Endodermal cell (in vitro differentiated cells): ENCODE measurements at regions not wholly inside any gene's neighbourhood (a gene's known extent, or its start where the extent isn't known, plus 50 kb on each side); places are given as distances from the start of the nearest gene placed in this dataset.

Source experiments
- DNase-seq: peaks from one replicate; pipeline ENCODE4 v3.0.0-alpha.2; 2017
- H3K27ac ChIP-seq: 2 replicates; pipeline ENCODE4 v1.5.1; 2013; ENCODE audit warnings: mild to moderate bottlenecking, low read depth, low read length, moderate library complexity
- H3K27me3 ChIP-seq: 2 replicates; pipeline ENCODE4 v1.6.1; 2013; ENCODE audit warnings: mild to moderate bottlenecking, low read length, moderate library complexity; ENCODE audit not compliant: insufficient read depth, control insufficient read depth, poor library complexity, severe bottlenecking
- H3K36me3 ChIP-seq: 2 replicates; pipeline ENCODE4 v1.7.0; 2013; ENCODE audit warnings: mild to moderate bottlenecking, low read length, moderate library complexity; ENCODE audit not compliant: control insufficient read depth, insufficient read depth
- H3K4me1 ChIP-seq: one replicate; pipeline ENCODE4 v1.7.0; 2013; ENCODE audit warnings: low read length; ENCODE audit not compliant: control insufficient read depth, insufficient read depth
- H3K4me3 ChIP-seq: 2 replicates; pipeline ENCODE4 v1.5.1; 2013; ENCODE audit warnings: mild to moderate bottlenecking, low read length, moderate library complexity
- H3K9ac ChIP-seq: 2 replicates; pipeline ENCODE4 v1.6.1; 2013; ENCODE audit warnings: mild to moderate bottlenecking, low read length, moderate library complexity; ENCODE audit not compliant: poor library complexity, severe bottlenecking; ENCODE audit errors: extremely low read depth
- H3K9me3 ChIP-seq: 2 replicates; pipeline ENCODE4 v1.6.1; 2013; ENCODE audit warnings: mild to moderate bottlenecking, low read length, moderate library complexity; ENCODE audit not compliant: control insufficient read depth
- H3K27ac Mint-ChIP-seq: 2 replicates; pipeline ENCODE4 v1.8.0; 2020; ENCODE audit warnings: mixed read lengths
- H3K27me3 Mint-ChIP-seq: 2 replicates; pipeline ENCODE4 v1.8.0; 2021; ENCODE audit warnings: mild to moderate bottlenecking, mixed read lengths; ENCODE audit not compliant: insufficient read depth
- H3K36me3 Mint-ChIP-seq: 2 replicates; pipeline ENCODE4 v1.8.0; 2020; ENCODE audit warnings: low read depth, mixed read lengths
- H3K4me1 Mint-ChIP-seq: 2 replicates; pipeline ENCODE4 v1.8.0; 2020; ENCODE audit warnings: mixed read lengths
- H3K4me3 Mint-ChIP-seq: 2 replicates; pipeline ENCODE4 v1.8.0; 2020; ENCODE audit warnings: mild to moderate bottlenecking, moderate library complexity, mixed read lengths
- H3K9me3 Mint-ChIP-seq: 2 replicates; pipeline ENCODE4 v1.8.0; 2020; ENCODE audit warnings: mild to moderate bottlenecking, mixed read lengths
- WGBS, 2 experiments: methylation state at CpG; one replicate each; pipeline versions ENCODE4 v1.1.5 to v1.1.7; 2013; ENCODE audit warnings: missing lambda C conversion rate in 2 of 2, mixed read lengths in 1 of 2; ENCODE audit not compliant: insufficient coverage in 1 of 2, insufficient read length in 1 of 2; 5-methylcytosine and 5-hydroxymethylcytosine counted together
- TF ChIP-seq, protein P1 (sequence below): fragments of 200-600 bp; sonication (generic); conservative IDR thresholded peaks from 2 replicates; pipeline ENCODE4 v1.5.0; 2021; ENCODE audit warnings: antibody characterized with exemption, mild to moderate bottlenecking

DNA sequence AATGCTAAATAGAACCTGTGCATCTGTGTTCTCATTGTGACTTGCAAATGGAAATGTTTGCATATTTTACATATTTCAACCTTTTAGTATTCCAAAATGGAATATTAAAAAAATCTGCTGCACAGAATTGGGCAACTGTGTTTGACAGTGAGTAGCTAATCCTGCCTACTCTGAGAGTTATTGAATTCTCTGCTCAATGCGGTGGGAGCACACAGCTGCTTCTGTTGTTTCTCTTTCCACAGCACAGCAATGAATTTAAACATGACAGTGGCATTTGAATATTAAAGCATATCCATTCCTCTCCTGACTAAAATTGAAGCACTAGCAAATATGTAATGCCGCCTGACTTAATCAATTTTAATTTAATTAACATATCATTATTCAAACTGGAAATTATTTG is 366.6 kb downstream of the GASK1B start:
- H3K4me3 Mint-ChIP-seq, result no peak overlapping the region
- TF ChIP-seq, protein P1, sequence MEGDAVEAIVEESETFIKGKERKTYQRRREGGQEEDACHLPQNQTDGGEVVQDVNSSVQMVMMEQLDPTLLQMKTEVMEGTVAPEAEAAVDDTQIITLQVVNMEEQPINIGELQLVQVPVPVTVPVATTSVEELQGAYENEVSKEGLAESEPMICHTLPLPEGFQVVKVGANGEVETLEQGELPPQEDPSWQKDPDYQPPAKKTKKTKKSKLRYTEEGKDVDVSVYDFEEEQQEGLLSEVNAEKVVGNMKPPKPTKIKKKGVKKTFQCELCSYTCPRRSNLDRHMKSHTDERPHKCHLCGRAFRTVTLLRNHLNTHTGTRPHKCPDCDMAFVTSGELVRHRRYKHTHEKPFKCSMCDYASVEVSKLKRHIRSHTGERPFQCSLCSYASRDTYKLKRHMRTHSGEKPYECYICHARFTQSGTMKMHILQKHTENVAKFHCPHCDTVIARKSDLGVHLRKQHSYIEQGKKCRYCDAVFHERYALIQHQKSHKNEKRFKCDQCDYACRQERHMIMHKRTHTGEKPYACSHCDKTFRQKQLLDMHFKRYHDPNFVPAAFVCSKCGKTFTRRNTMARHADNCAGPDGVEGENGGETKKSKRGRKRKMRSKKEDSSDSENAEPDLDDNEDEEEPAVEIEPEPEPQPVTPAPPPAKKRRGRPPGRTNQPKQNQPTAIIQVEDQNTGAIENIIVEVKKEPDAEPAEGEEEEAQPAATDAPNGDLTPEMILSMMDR, result no peak
- H3K9me3 Mint-ChIP-seq, result no peaks in the 10 kb centered on the region
- H3K27ac Mint-ChIP-seq, result no peak overlapping the region
- DNase-seq, result no peak
- H3K36me3 Mint-ChIP-seq, result no peaks in the 10 kb centered on the region
- WGBS, 2 experiments, result 94 to 100% methylated on average over 1 to 2 of the region's 2 CpGs
- H3K4me1 Mint-ChIP-seq, result no peaks in the 10 kb centered on the region
- no peaks in the 10 kb centered on the region for H3K27me3 Mint-ChIP-seq
- Histone ChIP-seq H3K36me3 (no peaks in the 10 kb centered on the region), H3K4me1 (no peaks in the 10 kb centered on the region), H3K27ac (no peak overlapping the region), H3K9ac (no peak overlapping the region), H3K9me3 (no peaks in the 10 kb centered on the region), H3K27me3 (no peaks in the 10 kb centered on the region), H3K4me3 (no peak overlapping the region)

DNA sequence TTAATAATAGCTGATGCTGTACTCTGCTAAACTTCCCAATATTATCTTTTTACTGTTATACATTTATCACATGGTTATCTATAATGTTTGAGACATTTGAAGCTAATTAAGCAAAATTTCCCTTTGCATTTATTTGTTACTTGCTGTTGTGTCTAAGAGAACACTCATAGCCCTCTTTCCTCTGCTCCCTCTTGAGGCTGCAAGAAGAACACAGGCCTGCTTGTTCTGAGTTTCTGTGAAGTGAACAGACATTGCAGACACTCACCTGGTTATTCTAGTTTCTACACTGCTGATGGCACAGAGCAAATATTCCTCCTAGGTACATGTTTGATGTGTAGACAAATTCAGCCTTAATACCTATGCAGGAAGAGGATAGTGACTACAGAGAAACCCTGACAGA is 367.8 kb downstream of the GASK1B start:
- Mint-ChIP-seq H3K4me1 (no peaks in the 10 kb centered on the region), H3K9me3 (no peaks in the 10 kb centered on the region), H3K27me3 (no peaks in the 10 kb centered on the region), H3K4me3 (no peak overlapping the region), H3K36me3 (no peaks in the 10 kb centered on the region), H3K27ac (no peak overlapping the region)
- Histone ChIP-seq H3K27ac (no peak overlapping the region), H3K36me3 (no peaks in the 10 kb centered on the region), H3K9ac (no peak overlapping the region), H3K9me3 (no peaks in the 10 kb centered on the region), H3K4me1 (no peaks in the 10 kb centered on the region), H3K27me3 (no peaks in the 10 kb centered on the region), H3K4me3 (no peak overlapping the region)
- TF ChIP-seq, protein P1, result peak; percentile 74
- DNase-seq, result no peak

DNA sequence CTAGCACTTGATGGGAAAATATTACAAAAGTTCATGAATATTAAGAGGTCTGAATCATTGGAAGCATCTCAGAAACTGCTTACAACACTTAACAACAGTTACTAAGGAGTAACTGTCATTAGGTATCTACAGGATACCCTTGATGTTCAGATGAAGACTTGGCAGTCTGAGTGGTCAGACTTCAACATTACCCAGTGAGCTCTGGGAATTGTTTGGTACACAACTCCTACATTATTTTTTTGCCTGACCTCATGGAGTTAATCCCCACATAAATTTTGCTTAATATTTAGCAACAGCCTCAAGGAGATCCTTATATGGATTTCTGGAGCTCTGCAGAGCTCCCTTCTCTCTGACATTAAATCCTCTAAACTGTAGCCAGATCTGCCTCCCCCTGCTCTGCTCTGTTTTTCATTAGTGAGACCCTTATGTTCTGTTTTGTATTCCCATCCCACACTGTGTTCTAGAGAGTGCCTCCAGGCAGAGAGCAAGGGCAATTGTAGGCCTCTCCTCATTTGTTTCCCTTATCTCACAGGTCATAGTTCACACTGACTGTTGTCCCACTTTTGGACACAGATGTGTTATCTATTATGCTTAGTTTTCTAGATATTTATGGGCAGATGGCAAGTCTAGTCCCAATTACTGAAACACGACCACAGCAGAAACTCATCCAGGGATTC is 368.8 kb downstream of the GASK1B start:
- Mint-ChIP-seq H3K4me1 (no peaks in the 10 kb centered on the region), H3K27me3 (no peaks in the 10 kb centered on the region), H3K9me3 (no peaks in the 10 kb centered on the region), H3K4me3 (no peak overlapping the region), H3K27ac (no peak overlapping the region), H3K36me3 (no peaks in the 10 kb centered on the region)
- Histone ChIP-seq H3K9me3 (no peaks in the 10 kb centered on the region), H3K27ac (no peak overlapping the region), H3K36me3 (no peaks in the 10 kb centered on the region), H3K27me3 (no peaks in the 10 kb centered on the region), H3K4me1 (no peaks in the 10 kb centered on the region), H3K9ac (no peak overlapping the region), H3K4me3 (no peak overlapping the region)
- WGBS, 2 experiments, result no CpG with 5 or more reads among the region's 1 CpG
- DNase-seq, result no peak
- TF ChIP-seq, protein P1, result no peak
